Gastroesophageal sphincter (tissue), 3 donors: ENCODE measurements at regions not wholly inside any gene's neighbourhood (a gene's known extent, or its start where the extent isn't known, plus 50 kb on each side); places are given as distances from the start of the nearest gene placed in this dataset.

Experiments
- CTCF ChIP-seq, 4 experiments: fragments of 200-600 bp in 2 of 4; fragments of 450-650 bp in 2 of 4; sonication (generic) in 1 of 4; IDR thresholded peaks; one replicate each; pipeline ENCODE4 v1.5.1; 2017 to 2019; ENCODE audit warnings: antibody characterized with exemption in 4 of 4, mild to moderate bottlenecking in 2 of 4, moderate library complexity in 2 of 4
- POLR2A ChIP-seq, 2 donors: fragments of 450-650 bp; IDR thresholded peaks; one replicate each; pipeline ENCODE4 v1.6.1; 2017; ENCODE audit warnings: antibody characterized with exemption in 2 of 2, mild to moderate bottlenecking in 2 of 2, moderate library complexity in 1 of 2

GRCh38 chr14:100426314-100426713 is 103.2 kb downstream of the SLC25A47 start:
- TF ChIP-seq CTCF (IDR thresholded peaks at IDR 0.05), result no peak
- TF ChIP-seq POLR2A (IDR thresholded peaks at IDR 0.05), result no peak
